HG03342 (cell line): ENCODE measurements at regions not wholly inside any gene's neighbourhood (a gene's known extent, or its start where the extent isn't known, plus 50 kb on each side); places are given as distances from the start of the nearest gene placed in this dataset.

Source experiments
- ATAC-seq: cut with Tn5 transposase; IDR thresholded peaks from one replicate; pipeline ENCODE4 v1.9.1; 2021; ENCODE audit warnings: mild to moderate bottlenecking, moderate library complexity; ENCODE audit not compliant: unreplicated experiment

GRCh38 chr2:226445216-226445861 is 354.3 kb downstream of the IRS1 start:
- ATAC-seq, result no peak

DNA sequence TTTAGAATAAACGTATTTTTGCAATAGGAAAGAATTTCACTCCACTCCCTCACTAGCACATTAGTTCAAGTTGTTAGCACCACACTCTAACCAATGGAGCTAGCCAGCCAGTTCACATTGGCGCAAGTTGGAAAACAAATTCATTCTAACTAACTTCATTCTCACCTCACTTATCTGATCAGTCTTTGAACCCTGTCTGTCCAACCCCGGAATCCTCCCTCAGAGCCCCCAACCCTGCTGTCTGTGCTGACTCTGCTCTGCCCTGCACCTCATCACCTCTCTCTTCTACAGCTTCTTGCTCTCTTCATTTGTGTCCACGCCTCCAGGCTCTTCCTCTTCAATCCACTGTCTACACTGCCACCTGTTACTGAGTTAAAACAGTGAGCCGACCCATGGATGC is 356.5 kb downstream of the IRS1 start:
- no peak for ATAC-seq

DNA sequence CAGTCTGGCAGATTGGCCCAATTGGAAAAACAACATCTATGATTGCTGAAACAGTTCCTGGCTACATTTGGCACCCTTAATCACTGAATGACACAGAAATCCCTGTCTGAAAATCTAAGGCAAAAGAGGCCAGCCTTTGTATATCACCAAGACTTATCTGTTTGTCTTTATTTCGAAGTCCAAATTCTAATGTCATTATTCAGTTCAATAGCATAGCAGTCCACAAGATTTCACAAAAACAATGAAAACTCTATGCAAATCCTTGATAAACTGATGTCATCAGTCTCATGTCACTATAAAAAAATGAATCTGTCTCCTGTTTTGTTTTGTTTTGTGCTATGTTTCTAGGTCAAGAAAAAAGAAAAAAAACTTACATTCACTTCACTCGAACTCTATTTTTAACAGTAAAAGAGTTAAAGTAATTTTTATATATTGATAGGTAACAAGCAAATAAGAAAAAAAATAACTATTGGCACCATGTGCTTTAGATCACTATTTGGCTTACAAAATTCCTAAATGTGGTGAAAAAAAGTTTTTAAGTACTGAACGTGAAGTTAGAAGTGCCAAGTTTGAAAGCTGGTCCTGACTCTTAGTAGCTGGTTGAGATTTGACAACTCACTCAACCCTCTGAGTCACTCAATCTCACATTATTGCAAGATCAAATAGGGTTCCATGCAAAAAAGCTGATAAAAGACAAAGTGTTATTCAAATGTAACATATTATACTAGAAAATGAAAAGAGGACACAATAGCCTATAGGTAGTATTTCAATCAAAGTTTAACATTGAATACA is 359.3 kb downstream of the IRS1 start:
- ATAC-seq, result no peak

GRCh38 chr2:226439337-226439736 is 360.3 kb downstream of the IRS1 start:
- no peak for ATAC-seq

- no peak for ATAC-seq
Observed at GRCh38 chr2:226435146-226435545, 364.5 kb downstream of the IRS1 start.

GRCh38 chr2:226434702-226435101 is 364.9 kb downstream of the IRS1 start:
- no peak for ATAC-seq

- ATAC-seq, result no peak
Observed at GRCh38 chr2:226431288-226431948, 368.2 kb downstream of the IRS1 start.

DNA sequence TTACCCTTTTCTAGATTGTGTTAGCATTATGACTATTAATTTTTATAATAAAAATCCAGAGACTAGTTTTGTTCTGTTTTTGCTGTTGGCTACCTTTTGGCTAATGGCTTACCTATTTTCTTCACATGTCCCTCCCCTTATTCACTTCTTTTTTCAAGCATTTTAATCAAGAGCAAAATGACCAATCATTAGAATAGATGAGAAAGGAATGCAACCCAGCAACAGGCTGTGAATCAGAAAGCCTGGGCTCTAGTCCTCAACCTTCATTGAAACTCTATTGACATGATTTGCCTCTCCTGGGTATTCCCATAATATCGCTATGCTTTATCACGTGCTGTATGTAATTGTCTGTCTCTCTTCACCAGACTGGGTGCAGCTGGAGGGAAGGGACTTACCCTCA is 370.1 kb downstream of the IRS1 start:
- ATAC-seq, result no peak

DNA sequence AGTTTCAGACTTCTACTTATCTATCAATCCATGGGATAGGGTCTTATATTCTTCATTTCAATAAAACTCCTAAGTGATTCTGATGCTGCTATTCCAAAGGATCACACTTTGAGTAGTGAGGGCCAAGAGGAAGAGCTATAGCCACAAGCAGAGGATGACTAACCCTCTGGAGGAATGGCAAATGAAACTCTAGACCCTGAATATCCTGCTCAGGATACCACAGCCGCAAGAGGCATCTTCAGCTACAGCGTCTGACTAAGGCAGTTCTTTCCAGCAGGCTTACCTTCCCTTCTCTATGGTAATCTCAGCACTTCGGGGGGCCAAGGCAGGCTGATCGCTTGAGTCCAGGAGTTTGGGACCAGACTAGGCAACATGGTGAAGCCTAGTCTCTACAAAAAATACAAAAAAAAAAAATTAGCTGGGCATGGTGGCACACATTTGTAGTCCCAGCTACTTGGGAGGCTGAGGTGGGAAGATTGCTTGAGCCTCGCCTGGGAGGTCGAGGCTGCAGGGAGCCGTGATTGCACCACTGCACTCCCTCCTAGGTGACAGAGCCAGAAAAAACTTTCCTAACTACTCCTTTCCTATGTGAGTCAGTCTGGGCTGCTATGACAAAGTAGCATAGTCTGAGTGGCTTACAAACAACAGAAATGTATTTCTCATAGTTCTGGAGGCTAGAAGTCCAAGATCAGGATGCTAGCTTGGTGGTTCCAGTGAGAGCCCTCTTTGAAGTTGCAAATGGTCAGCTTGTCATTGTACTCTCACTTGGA is 371.9 kb downstream of the IRS1 start:
- ATAC-seq, result no peak

DNA sequence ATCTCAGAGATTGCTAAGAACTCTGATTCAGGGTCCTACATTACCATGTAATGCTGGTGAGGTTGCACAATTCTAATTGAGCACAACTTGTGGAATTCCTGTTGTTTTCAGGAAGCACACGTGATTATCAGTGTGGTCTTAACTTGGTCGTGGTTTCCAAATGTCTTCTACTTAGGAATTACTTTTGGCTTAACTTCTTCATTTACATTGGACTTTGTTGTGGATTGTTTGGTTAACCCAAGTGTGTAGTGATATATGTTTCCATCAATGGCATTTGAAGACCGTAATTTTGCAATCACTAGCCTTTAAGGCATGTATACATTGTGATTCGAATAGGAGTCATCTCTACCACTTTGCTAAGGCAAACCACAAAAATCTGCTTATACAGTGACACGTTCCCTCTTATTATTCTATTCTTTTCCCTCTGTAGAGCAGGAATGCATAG is 373.3 kb downstream of the IRS1 start:
- ATAC-seq, result no peak

DNA sequence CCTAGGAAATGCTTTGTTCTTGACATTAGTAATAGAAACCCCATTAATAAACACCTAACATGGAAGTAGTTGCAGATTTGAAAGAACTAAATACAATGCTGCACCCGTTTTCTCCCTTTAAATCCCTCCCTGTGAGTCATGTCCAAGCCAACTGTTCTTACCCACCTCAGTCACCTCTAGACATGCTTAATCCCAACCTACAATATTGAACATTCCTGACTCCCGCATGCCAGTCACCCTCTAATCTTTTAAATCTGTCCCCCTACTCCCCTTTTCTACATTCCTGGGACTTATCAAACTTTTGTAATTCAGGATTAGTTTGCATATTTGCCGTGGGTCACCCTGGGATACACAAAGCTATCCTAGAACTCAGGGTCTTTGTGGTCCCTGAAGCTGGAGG is 374.6 kb downstream of the IRS1 start:
- no peak for ATAC-seq

GRCh38 chr2:226423498-226423960 is 376.1 kb downstream of the IRS1 start:
- ATAC-seq, result peak; percentile 89

DNA sequence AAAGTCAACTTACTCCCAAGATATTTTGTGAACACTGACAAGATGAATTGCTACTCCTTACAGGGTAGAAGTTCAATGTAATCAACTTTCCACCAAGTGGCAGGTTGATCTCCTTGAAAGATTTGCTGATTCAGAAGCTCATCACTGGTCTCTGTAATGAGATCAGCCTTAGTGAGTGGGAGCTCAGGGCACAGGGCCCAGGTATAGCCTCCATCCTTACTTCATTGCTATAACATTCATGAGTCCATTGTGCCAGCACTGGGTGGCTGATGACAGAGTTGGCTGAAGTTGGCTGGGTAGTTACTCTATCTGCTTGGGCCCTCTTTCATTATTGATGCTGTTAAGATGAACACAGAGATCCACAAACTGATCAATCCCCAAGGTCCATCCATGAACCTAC is 379.0 kb downstream of the IRS1 start:
- ATAC-seq, result no peak

- no peak for ATAC-seq
Observed at GRCh38 chr2:226418521-226418920, 381.1 kb downstream of the IRS1 start.

GRCh38 chr2:226414335-226414734 is 385.3 kb downstream of the IRS1 start:
- no peak for ATAC-seq

DNA sequence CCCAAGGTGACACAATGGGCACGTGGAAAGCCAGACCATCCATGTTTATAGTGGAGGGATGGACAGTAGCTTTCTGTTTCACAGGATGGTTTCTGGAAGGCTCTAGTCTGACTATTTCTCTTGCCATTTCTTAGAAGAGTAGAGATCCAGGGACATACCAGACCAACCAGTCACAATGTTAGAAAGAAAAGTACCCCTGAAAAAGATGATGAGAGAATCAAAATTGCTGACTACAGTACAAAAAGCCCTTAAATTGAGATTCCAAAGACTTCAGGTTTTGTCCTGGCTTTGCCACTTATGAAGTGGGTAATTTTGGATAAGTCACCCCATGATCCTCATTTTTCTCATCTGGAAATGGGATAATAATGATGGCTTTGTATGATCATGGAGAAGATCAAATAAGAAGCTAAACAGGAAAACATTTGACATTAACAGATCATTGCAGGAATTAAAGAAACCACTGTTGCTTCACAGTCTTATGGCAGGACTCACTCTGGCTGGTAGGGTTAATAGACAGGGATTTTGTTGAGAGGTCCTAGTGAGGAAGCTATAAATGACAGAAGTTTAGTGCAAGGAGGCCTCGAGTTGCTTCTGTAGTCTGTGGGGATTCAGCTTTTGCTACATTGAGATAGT is 386.0 kb downstream of the IRS1 start:
- ATAC-seq, result no peak

GRCh38 chr2:226411727-226412360 is 387.8 kb downstream of the IRS1 start:
- ATAC-seq, result no peak

DNA sequence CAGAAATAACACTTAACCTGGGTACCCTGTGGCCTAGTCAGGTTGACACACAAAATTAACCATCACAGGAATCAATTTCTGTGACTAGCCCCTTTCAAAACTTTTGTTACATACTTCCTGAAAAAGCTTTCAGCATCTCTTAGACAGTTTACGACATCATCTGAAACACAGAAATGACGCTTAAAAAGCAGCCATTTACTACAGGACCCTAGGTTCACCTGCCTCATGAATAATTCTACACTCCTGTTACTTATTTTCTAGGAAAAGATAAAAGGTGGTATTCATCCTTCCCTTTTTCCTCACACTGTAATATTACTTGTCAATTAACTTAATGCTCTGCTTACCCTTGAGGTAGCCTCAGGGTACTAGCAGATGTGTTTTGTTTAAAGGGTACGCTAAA is 388.4 kb downstream of the IRS1 start:
- ATAC-seq, result no peak

DNA sequence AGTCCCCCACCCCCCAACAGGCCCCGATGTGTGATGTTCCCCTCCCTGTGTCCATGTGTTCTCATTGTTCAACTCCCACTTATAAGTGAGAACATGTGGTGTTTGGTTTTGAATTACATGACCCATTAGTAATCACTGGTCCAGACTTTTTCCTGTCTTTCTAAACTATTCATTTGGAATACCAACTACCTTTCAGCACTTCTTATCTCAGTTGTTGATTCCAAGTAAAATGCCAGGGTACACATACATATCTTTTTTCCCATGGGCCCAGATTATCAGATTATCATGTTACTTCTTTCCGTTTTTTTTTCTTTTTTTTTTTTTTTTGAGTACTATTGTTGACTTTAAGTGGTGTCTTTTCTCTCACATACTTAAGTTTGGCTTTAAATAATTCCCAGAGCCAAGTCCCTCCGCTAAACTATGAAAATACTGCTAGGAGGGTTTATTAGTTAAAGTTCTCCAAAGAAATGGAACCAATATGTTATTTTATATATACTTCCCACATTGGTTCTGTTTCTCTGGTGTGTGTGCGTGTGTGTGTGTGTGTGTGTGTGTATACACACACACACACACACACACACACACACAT is 389.3 kb downstream of the IRS1 start:
- no peak for ATAC-seq

DNA sequence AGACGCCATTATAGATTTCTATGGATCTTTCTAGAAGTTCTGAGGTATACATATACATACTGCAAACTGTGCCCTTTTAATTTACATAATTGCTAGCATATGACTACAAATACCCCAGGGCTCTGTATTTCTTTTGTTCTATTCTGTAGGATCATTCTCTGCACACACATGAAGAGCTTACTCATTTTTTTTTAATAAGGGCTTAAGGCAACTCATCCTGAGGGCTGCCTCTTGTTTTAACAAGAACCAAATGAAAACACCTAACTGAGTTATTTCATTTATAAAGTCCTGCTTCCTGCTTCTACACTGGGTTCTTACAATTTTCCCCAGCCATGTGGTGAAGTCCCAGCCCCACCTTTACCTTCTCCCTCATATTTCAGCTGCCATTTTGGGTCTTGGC is 390.5 kb downstream of the IRS1 start:
- no peak for ATAC-seq
